Right lobe of liver (tissue), 4 donors: ENCODE measurements at regions not wholly inside any gene's neighbourhood (a gene's known extent, or its start where the extent isn't known, plus 50 kb on each side); places are given as distances from the start of the nearest gene placed in this dataset.

Source experiments
- POLR2A ChIP-seq: fragments of 450-650 bp; IDR thresholded peaks from one replicate; pipeline ENCODE4 v1.6.1; 2017; ENCODE audit warnings: antibody characterized with exemption, mild to moderate bottlenecking
- TF ChIP-seq, protein P1 (sequence below), 4 donors: fragments of 200-600 bp in 3 of 4; fragments of 450-650 bp in 1 of 4; IDR thresholded peaks; one replicate each; pipeline versions ENCODE4 v1.5.1 to v1.8.0; 2016 to 2022; ENCODE audit warnings: antibody characterized with exemption in 4 of 4, mild to moderate bottlenecking in 2 of 4
- donor health status: DM: no; HTN: no; CAD: no.
- donor health status: DM: no; HTN: no; CAD: no.
- donor health status: DM: no; HTN: yes; CAD: no.

DNA sequence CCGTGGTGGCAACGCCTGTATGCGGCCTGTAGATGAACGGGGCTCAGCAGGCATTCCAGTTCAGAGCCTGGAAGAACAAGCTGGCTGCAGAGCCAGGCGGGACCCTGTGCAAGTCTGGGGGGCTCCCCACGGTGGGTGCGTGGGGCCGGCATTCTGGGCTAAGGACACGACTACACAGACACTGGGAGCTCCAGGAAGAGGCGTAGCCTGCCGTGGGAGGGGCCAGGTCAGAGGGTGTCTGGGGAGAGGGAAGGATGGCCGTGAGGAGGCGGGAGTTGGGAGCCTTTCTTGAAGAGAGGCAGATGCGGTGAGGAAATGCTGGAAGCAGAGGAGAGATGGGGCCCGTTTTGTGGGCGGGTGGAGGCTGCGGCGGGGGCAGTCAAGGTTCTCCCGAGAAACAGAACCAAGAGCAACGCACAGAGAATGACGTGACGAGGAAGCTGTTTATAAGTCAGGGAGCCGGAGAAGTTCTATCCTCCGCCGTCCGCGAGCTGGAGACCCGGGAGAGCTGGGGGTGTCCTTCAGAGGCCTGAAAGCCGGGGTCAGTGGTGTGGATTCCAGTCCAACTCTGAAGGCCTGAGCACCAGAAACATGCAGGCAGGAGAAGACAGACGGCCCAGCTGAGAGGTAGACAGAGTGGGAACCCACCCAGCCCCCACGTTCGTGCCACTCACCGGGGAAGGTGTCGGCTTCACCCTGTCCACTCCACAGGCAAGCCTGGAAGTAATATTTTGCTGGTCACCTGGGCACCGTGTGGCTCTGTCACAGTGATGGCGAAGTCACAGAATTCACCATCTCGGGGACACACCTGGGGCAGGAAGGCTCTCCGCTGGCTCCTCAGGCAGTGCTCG lies 529.6 kb downstream of the BRD1 start:
- TF ChIP-seq, protein P1, sequence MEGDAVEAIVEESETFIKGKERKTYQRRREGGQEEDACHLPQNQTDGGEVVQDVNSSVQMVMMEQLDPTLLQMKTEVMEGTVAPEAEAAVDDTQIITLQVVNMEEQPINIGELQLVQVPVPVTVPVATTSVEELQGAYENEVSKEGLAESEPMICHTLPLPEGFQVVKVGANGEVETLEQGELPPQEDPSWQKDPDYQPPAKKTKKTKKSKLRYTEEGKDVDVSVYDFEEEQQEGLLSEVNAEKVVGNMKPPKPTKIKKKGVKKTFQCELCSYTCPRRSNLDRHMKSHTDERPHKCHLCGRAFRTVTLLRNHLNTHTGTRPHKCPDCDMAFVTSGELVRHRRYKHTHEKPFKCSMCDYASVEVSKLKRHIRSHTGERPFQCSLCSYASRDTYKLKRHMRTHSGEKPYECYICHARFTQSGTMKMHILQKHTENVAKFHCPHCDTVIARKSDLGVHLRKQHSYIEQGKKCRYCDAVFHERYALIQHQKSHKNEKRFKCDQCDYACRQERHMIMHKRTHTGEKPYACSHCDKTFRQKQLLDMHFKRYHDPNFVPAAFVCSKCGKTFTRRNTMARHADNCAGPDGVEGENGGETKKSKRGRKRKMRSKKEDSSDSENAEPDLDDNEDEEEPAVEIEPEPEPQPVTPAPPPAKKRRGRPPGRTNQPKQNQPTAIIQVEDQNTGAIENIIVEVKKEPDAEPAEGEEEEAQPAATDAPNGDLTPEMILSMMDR (IDR thresholded peaks at IDR 0.05), result no peak
- TF ChIP-seq POLR2A, result no peak
